NCI-H524 (cell line): ENCODE measurements at regions not wholly inside any gene's neighbourhood (a gene's known extent, or its start where the extent isn't known, plus 50 kb on each side); places are given as distances from the start of the nearest gene placed in this dataset.
A peak's percentile ranks its signal among the peaks of the same experiment; 100 is the strongest.

Source experiments
- DNase-seq, 2 experiments: peaks; one replicate each; lab custom pipeline; 2025; lab: John Stamatoyannopoulos, UW

- no peak for DNase-seq
Observed at GRCh38 chr4:187782286-187782824, 213.2 kb upstream of the ZFP42 start.

- no peak for DNase-seq
Observed at GRCh38 chr4:187786190-187786589, 209.4 kb upstream of the ZFP42 start.

- no peak for DNase-seq
Observed at GRCh38 chr4:187789078-187789477, 206.5 kb upstream of the ZFP42 start.

- DNase-seq: no peak
Observed at GRCh38 chr4:187795737-187796136, 199.8 kb upstream of the ZFP42 start.

GRCh38 chr4:187798385-187798784, 197.2 kb upstream of the ZFP42 start:
- DNase-seq: no peak

GRCh38 chr4:187799735-187800134, 195.8 kb upstream of the ZFP42 start:
- DNase-seq: no peak

GRCh38 chr4:187811591-187811990, 184.0 kb upstream of the ZFP42 start:
- DNase-seq: no peak

GRCh38 chr4:187814737-187815465, 180.7 kb upstream of the ZFP42 start:
- DNase-seq: no peak

- no peak for DNase-seq
Observed at GRCh38 chr4:187826725-187827124, 168.8 kb upstream of the ZFP42 start.

- no peak for DNase-seq
Observed at GRCh38 chr4:187827631-187828030, 167.9 kb upstream of the ZFP42 start.

GRCh38 chr4:187839765-187840164, 155.8 kb upstream of the ZFP42 start:
- DNase-seq: no peak

GRCh38 chr4:187840814-187841213, 154.8 kb upstream of the ZFP42 start:
- DNase-seq: peak; percentile 63 to 75

- DNase-seq: peak; percentile 76 to 86
Observed at GRCh38 chr4:187849556-187850225, 145.9 kb upstream of the ZFP42 start.

- no peak for DNase-seq
Observed at GRCh38 chr4:187865914-187866313, 129.7 kb upstream of the ZFP42 start.

- DNase-seq: no peak
Observed at GRCh38 chr4:187883049-187883448, 112.5 kb upstream of the ZFP42 start.

GRCh38 chr4:187883836-187884475, 111.6 kb upstream of the ZFP42 start:
- DNase-seq: no peak

GRCh38 chr4:187887906-187888305, 107.7 kb upstream of the ZFP42 start:
- DNase-seq: peak; percentile 42 to 83

- DNase-seq: no peak
Observed at GRCh38 chr4:187889651-187890050, 105.9 kb upstream of the ZFP42 start.

- DNase-seq: no peak
Observed at GRCh38 chr4:187893418-187893817, 102.2 kb upstream of the ZFP42 start.

GRCh38 chr4:187903106-187903505, 92.5 kb upstream of the ZFP42 start:
- no peak for DNase-seq

GRCh38 chr4:187903700-187904099, 91.9 kb upstream of the ZFP42 start:
- DNase-seq: no peak

- DNase-seq: no peak
Observed at GRCh38 chr4:187908079-187908561, 87.5 kb upstream of the ZFP42 start.

GRCh38 chr4:187908731-187909130, 86.8 kb upstream of the ZFP42 start:
- no peak for DNase-seq
